C4-2B (cell line): ENCODE measurements at regions not wholly inside any gene's neighbourhood (a gene's known extent, or its start where the extent isn't known, plus 50 kb on each side); places are given as distances from the start of the nearest gene placed in this dataset.

Experiments used
- H3K27ac ChIP-seq: fragments of 450-650 bp; 2 replicates; pipeline ENCODE4 v1.5.1; 2017
- ZFX ChIP-seq: fragments of 450-650 bp; IDR thresholded peaks from 2 replicates; pipeline ENCODE4 v1.6.1; 2017
- TF ChIP-seq, protein P1 (sequence below): fragments of 450-650 bp; conservative IDR thresholded peaks from 2 replicates; pipeline ENCODE4 v1.5.1; 2017; ENCODE audit warnings: mild to moderate bottlenecking

DNA sequence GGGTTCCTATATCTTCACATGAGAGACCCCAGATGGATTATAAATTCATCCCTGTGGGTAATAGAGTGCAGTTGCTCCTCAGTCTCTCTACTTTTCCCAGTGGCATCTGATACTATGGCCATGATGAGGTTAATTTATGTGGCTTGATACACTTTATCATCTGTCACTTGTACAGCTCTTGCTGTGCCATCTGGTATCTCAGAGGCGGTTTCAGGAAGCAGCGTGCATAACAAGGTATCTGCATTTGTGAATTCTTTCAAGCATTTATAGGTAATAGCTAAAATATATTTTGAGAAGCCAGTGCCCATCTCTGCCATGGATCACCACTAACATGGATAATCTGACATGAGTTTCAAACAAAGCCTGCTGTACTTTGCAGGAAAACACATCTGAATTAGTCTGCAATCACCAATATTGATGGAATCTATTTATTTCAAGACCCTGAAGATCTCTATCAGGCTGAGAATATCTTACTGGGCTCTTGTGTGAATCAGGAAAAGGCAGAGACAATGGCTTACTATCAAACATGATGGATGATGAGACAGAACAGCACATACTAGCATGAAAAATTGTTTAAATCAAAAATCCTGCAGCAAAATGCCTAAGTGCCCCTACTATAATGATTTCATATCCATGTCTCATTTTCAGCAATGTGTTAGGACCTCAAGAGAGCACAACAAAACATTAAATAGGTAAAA lies 548.7 kb upstream of the MAP3K7 start:
- H3K27ac ChIP-seq = no peak overlapping the region
- TF ChIP-seq ZFX = no peak
- TF ChIP-seq, protein P1, sequence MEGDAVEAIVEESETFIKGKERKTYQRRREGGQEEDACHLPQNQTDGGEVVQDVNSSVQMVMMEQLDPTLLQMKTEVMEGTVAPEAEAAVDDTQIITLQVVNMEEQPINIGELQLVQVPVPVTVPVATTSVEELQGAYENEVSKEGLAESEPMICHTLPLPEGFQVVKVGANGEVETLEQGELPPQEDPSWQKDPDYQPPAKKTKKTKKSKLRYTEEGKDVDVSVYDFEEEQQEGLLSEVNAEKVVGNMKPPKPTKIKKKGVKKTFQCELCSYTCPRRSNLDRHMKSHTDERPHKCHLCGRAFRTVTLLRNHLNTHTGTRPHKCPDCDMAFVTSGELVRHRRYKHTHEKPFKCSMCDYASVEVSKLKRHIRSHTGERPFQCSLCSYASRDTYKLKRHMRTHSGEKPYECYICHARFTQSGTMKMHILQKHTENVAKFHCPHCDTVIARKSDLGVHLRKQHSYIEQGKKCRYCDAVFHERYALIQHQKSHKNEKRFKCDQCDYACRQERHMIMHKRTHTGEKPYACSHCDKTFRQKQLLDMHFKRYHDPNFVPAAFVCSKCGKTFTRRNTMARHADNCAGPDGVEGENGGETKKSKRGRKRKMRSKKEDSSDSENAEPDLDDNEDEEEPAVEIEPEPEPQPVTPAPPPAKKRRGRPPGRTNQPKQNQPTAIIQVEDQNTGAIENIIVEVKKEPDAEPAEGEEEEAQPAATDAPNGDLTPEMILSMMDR = no peak

DNA sequence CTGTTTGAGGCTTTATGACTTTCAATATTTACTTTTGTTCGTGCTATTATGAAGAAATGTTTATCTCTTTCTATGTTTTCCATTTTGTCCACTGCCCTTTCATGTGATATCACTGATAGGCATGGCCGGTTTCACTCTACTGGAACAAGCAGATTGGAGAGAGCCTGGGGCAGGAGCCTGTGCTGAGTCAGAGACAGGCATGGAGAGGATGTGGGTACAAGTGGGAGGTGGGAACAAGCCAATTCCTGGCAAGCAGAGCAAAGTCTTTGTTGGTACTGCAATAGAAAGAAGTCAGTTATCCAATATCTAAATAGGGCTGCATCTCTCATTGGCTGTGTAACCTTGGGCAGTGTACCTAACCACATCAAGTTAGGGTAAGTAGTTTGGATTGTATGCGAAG lies 545.6 kb upstream of the MAP3K7 start:
- TF ChIP-seq, protein P1 = no peak
- TF ChIP-seq ZFX = no peak

DNA sequence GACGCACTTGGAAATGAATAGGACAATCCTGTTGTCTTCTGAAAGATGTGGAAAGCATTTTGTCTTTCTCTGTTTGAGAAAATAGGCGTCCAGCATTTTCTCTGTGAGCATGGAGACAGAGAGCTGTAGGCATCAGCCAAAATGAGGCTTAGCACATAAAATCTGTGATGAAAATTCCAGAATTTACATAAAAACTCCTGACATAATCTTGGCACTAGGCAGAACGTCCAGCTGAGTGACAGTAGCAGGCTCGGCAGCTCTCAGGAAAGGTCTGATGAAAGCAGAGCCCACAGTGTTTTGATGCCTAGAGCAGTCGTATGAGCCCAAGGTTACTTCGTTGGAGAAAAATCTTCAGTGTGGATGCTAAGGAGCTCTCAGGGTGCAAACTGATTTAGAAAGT lies 543.3 kb upstream of the MAP3K7 start:
- TF ChIP-seq ZFX = no peak
- TF ChIP-seq, protein P1 = no peak
- H3K27ac ChIP-seq = no peak overlapping the region

More for the DNA sequence above, 545.6 kb upstream of the MAP3K7 start:
- H3K27ac ChIP-seq = no peak overlapping the region

DNA sequence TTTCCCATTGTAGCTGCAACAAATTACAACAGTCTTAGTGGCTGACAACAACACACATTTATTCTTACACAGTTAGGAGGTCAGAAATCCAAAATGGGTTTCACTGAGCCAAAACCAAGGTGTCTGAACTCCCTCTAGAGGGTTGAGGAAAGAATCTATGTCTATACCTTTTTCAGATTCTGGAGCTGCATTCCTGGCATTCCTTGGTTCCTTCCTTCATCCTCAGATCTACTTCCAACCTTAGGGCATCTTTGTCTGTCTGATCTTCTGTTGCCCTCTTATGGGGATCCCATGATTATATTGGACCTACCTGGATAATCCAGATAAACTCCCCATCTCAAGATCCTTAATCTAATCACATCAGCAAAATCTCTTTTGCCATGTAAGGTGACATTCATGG lies 540.9 kb upstream of the MAP3K7 start:
- no peak overlapping the region for H3K27ac ChIP-seq
- TF ChIP-seq ZFX = no peak
- TF ChIP-seq, protein P1 = no peak

DNA sequence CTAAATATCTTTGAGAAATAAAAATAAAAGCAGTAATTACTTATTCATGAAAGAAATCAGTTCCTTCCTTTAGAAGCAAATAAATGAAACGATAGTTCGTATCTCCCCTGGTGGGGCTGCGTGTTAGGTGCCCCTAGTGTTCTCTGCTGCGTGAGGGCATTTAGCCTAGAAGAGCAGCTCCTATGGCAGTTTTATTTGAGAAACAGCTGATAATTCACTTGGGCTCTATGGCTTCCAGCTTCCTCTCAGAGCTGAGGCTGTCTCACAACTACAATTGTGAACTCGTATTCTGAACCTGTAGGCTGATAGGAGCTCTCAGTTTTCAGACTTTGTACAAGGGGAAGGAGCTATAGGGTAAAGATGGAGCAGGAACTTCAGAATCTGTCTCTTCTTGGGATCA lies 540.0 kb upstream of the MAP3K7 start:
- no peak overlapping the region for H3K27ac ChIP-seq
- TF ChIP-seq ZFX = no peak
- TF ChIP-seq, protein P1 = no peak

DNA sequence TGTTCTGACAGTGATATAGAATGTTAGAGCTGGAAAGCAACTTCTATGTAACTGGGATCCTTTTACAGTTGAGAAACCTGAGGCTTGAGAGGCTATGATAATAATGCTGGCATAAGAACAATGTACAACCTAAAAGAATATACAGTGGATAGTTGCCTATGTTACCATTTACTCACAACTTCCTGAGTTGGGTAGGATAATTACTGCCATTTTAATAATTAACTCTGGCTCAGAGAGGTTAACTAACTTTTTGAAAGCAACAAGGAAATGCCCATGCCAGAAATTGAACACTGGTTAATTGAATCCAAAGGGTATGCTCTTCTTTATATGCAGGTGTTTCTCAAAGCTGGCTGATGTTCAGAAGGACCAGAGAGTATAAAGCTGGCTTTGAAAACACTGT lies 530.7 kb upstream of the MAP3K7 start:
- H3K27ac ChIP-seq = no peak overlapping the region
- TF ChIP-seq, protein P1 = no peak
- no peak for TF ChIP-seq ZFX

DNA sequence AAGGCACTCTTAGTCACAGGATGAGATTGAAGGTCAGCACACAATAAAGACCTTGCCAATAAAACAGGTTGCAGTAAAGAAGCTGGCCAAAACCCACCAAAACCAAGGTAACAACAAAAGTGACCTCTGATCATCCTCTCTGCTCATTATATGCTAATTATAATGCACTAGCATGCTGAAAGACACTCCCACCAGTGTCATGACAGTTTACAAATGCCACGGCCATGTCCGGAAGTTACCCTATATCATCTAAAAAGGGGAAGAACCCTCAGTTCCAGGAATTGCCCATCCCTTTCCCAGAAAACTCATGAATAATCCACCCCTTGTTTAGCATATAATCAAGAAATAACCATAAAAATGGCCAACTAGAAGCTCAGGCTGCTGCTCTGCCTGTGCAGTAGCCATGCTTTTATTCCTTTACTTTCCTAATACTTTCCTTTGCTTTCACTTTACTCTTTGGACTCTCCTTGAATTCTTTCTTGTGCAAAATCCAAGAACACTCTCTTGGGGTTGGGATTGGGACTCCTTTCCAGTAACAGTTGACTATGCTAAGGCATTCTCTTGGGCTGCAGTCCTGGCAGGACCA lies 527.3 kb upstream of the MAP3K7 start:
- H3K27ac ChIP-seq = no peak overlapping the region
- TF ChIP-seq, protein P1 = no peak
- TF ChIP-seq ZFX = no peak
